ENCODE measurements at regions not wholly inside any gene's neighbourhood (a gene's known extent, or its start where the extent isn't known, plus 50 kb on each side); places are given as distances from the start of the nearest gene placed in this dataset.

DNA sequence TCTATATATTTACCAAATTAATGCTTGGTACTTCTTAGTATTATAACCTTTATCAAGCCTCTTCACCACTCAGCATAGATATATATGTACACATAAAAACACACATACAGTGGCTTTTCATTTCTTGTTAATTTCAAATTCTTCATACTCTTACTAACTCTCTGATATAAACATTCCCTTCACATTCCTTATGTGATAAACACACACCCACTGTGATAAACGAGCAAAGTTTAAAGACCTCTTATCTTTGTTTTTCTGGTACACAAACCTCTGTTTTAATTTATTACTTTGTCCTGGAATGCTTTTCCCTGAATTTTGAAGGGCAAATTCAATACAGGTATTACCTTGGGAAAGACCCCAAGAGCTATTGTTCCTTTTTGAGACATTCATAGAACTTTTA is 379.1 kb upstream of the TMPRSS15 start:
- no peaks in the 10 kb centered on the region for H3K9me3 ChIP-seq
- no peak for ATAC-seq
- DNase-seq: no peak
- no peaks in the 10 kb centered on the region for H3K27me3 ChIP-seq
- intact Hi-C loops (cut with DNase I): no loop called here
- H3K27ac ChIP-seq: no peak overlapping the region
- H3K4me3 ChIP-seq: no peak overlapping the region
- H3K36me3 ChIP-seq: no peaks in the 10 kb centered on the region
- TF ChIP-seq, protein P1, sequence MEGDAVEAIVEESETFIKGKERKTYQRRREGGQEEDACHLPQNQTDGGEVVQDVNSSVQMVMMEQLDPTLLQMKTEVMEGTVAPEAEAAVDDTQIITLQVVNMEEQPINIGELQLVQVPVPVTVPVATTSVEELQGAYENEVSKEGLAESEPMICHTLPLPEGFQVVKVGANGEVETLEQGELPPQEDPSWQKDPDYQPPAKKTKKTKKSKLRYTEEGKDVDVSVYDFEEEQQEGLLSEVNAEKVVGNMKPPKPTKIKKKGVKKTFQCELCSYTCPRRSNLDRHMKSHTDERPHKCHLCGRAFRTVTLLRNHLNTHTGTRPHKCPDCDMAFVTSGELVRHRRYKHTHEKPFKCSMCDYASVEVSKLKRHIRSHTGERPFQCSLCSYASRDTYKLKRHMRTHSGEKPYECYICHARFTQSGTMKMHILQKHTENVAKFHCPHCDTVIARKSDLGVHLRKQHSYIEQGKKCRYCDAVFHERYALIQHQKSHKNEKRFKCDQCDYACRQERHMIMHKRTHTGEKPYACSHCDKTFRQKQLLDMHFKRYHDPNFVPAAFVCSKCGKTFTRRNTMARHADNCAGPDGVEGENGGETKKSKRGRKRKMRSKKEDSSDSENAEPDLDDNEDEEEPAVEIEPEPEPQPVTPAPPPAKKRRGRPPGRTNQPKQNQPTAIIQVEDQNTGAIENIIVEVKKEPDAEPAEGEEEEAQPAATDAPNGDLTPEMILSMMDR (IDR thresholded peaks at IDR 0.05): no peak
- H3K4me1 ChIP-seq: no peaks in the 10 kb centered on the region

DNA sequence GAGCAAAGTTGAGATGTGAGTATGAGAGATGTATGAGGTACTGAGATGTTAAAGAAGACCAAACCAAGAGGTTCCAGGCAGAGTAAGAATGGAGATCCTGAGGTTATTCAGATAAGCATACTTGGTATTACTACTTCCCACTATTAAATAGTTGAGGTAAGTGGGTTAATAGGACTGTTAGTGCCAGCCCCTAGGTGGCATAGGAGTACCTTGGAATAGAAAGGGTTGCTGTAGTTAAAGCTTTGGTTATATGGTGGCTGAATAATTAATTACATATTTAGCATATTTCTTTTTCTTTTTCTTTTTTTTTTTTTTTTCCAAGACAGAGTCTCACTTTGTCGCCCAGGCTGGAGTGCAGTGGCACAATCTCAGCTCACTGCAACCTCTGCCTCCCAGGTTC is 397.9 kb upstream of the TMPRSS15 start:
- intact Hi-C loops (cut with DNase I): no loop called here
- Histone ChIP-seq H3K4me3 (no peak overlapping the region), H3K36me3 (no peaks in the 10 kb centered on the region), H3K27ac (no peak overlapping the region), H3K9me3 (no peaks in the 10 kb centered on the region), H3K4me1 (no peaks in the 10 kb centered on the region), H3K27me3 (no peaks in the 10 kb centered on the region)
- no peak for ATAC-seq
- no peak for DNase-seq
- TF ChIP-seq, protein P1 (IDR thresholded peaks at IDR 0.05): peak; percentile 10

- no peak overlapping the region for H3K27ac ChIP-seq
- no peaks in the 10 kb centered on the region for H3K4me1 ChIP-seq
- intact Hi-C loops (cut with DNase I): no loop called here
- TF ChIP-seq, protein P1 (IDR thresholded peaks at IDR 0.05): no peak
- H3K4me3 ChIP-seq: no peak overlapping the region
- no peaks in the 10 kb centered on the region for H3K9me3 ChIP-seq
- DNase-seq: no peak
- no peak for ATAC-seq
- no peaks in the 10 kb centered on the region for H3K36me3 ChIP-seq
- no peaks in the 10 kb centered on the region for H3K27me3 ChIP-seq
These were observed 400.0 kb upstream of the TMPRSS15 start for GRCh38 chr21:18803624-18804023.

DNA sequence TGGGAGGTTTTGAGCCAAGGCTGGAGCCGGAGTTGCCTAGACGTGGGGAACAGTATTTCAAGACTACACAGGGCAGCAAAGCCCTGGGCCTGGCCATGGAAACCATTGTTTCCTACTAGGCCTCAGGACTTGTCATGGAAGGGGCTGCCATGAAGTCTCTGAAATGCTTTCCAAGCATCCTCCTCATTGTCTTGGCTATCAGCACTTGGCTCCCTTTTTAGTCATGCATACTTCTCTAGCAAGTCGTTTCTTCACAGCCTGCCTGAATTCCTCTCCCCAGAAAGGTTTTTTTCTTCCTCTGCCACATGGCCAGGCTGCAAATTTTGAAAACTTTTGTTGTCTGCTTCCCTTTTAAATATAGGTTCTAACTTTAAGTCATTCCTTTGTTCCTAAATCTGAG is 406.6 kb upstream of the TMPRSS15 start:
- Histone ChIP-seq H3K4me1 (no peaks in the 10 kb centered on the region), H3K4me3 (no peak overlapping the region), H3K27ac (no peak overlapping the region), H3K27me3 (no peaks in the 10 kb centered on the region), H3K9me3 (no peaks in the 10 kb centered on the region), H3K36me3 (no peaks in the 10 kb centered on the region)
- ATAC-seq: no peak
- no peak for DNase-seq
- TF ChIP-seq, protein P1 (IDR thresholded peaks at IDR 0.05): no peak
- intact Hi-C loops (cut with DNase I): no loop called here

DNA sequence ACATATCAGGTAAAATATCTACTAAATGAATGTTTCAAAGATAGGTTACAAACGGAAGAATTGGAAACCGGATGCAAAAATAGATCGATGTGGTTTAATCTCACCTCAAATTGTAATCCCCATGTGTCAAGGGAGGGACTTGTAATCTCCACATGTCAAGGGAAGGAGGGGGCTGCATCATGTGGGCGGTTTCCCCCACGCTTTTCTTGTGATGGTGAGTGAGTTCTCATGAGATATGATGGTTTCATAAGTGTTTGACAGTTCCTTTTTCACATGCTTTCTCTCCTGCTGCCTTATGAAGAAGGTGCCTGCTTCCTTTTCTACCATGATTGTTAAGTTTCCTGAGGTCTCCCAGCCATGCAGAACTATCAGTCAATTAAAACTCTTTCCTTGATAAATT is 408.7 kb upstream of the TMPRSS15 start:
- intact Hi-C loops (cut with DNase I): no loop called here
- Histone ChIP-seq H3K27me3 (no peaks in the 10 kb centered on the region), H3K4me1 (no peaks in the 10 kb centered on the region), H3K9me3 (no peaks in the 10 kb centered on the region), H3K27ac (no peak overlapping the region), H3K36me3 (no peaks in the 10 kb centered on the region), H3K4me3 (no peak overlapping the region)
- DNase-seq (no peak), ATAC-seq (no peak)
- TF ChIP-seq, protein P1 (IDR thresholded peaks at IDR 0.05): no peak

DNA sequence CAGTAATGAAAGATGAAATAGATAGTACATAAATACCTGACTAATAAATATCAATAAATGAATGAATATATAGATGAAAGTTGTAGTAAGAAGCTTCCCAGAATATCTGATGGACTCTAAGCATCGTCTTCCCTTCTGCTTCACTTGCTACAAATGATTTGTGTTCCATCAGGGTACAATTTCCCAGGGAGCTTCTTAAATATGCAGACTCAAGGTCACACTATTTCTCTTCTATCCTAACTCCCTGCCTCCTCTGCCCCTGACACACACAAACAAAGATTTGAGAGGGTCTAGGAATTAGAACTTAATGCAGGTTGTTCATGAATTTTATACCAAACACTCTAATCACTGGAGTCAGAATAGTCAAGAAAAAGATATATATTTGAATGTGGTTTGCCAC is 415.9 kb upstream of the TMPRSS15 start:
- no peaks in the 10 kb centered on the region for H3K27me3 ChIP-seq
- DNase-seq (no peak), ATAC-seq (no peak)
- no peak overlapping the region for H3K27ac ChIP-seq
- H3K9me3 ChIP-seq: no peaks in the 10 kb centered on the region
- intact Hi-C loops (cut with DNase I): no loop called here
- TF ChIP-seq, protein P1 (IDR thresholded peaks at IDR 0.05): no peak
- no peaks in the 10 kb centered on the region for H3K4me1 ChIP-seq
- H3K36me3 ChIP-seq: no peaks in the 10 kb centered on the region
- no peak overlapping the region for H3K4me3 ChIP-seq
